Muscle of back (tissue), 3 donors: ENCODE measurements at regions not wholly inside any gene's neighbourhood (a gene's known extent, or its start where the extent isn't known, plus 50 kb on each side); places are given as distances from the start of the nearest gene placed in this dataset.
"Not testable (repeated sequence)": the region's sequence is repeated elsewhere in the genome, so short reads cannot be mapped to it uniquely, and the experiment has no call there.

Experiments used
- DNase-seq, 3 donors: peaks; one replicate each; pipeline versions ENCODE4 v3.0.0 to v3.0.0-alpha.2; 2013

- peak in 2 of 3 donors; percentile 8 to 12 for DNase-seq
These were observed 106.3 kb upstream of the ANKRD28 start for GRCh38 chr3:15903759-15904720.

- DNase-seq: no peak
These were observed 107.3 kb upstream of the ANKRD28 start for GRCh38 chr3:15905041-15905440.

GRCh38 chr3:15907403-15907802 is 109.6 kb upstream of the ANKRD28 start:
- DNase-seq: not testable (repeated sequence)

- DNase-seq: no peak
These were observed 121.2 kb upstream of the ANKRD28 start for GRCh38 chr3:15918988-15919387.

GRCh38 chr3:15919971-15920370 is 122.2 kb upstream of the ANKRD28 start:
- DNase-seq: no peak

GRCh38 chr3:15923640-15924405 is 126.0 kb upstream of the ANKRD28 start:
- no peak for DNase-seq

- no peak for DNase-seq
These were observed 127.1 kb upstream of the ANKRD28 start for GRCh38 chr3:15924914-15925313.

GRCh38 chr3:15926871-15927270 is 129.1 kb upstream of the ANKRD28 start:
- DNase-seq: no peak

- no peak for DNase-seq
These were observed 130.2 kb upstream of the ANKRD28 start for GRCh38 chr3:15927969-15928368.

GRCh38 chr3:15929944-15930571 is 132.3 kb upstream of the ANKRD28 start:
- DNase-seq: no peak

- DNase-seq: peak in 1 of 3 donors; percentile 46
These were observed 134.8 kb upstream of the ANKRD28 start for GRCh38 chr3:15932348-15933300.

- no peak for DNase-seq
These were observed 135.8 kb upstream of the ANKRD28 start for GRCh38 chr3:15933439-15934139.

GRCh38 chr3:15934389-15935195 is 136.8 kb upstream of the ANKRD28 start:
- DNase-seq: peak in 1 of 3 donors; percentile 55

- DNase-seq: no peak
These were observed 138.5 kb upstream of the ANKRD28 start for GRCh38 chr3:15936312-15936711.

GRCh38 chr3:15940641-15941040 is 142.9 kb upstream of the ANKRD28 start:
- DNase-seq: no peak

- DNase-seq: not testable (repeated sequence)
These were observed 143.7 kb upstream of the ANKRD28 start for GRCh38 chr3:15941457-15941856.

GRCh38 chr3:15941958-15942357 is 144.2 kb upstream of the ANKRD28 start:
- DNase-seq: no peak

GRCh38 chr3:15942462-15942861 is 144.7 kb upstream of the ANKRD28 start:
- DNase-seq: peak in 2 of 3 donors; percentile 7 to 30

GRCh38 chr3:15942936-15943335 is 145.2 kb upstream of the ANKRD28 start:
- no peak for DNase-seq

GRCh38 chr3:15948388-15948787 is 150.6 kb upstream of the ANKRD28 start:
- no peak for DNase-seq
